OCI-LY3 (cell line): ENCODE measurements at regions not wholly inside any gene's neighbourhood (a gene's known extent, or its start where the extent isn't known, plus 50 kb on each side); places are given as distances from the start of the nearest gene placed in this dataset.
A peak's percentile ranks its signal among the peaks of the same experiment; 100 is the strongest.
"Not testable (repeated sequence)": the region's sequence is repeated elsewhere in the genome, so short reads cannot be mapped to it uniquely, and the experiment has no call there.

Experiments
- H2AFZ ChIP-seq: fragments of 200-600, 300-600 bp; shearing (Covaris generic); 2 replicates; pipeline ENCODE4 v1.6.0; 2014; ENCODE audit warnings: antibody characterized with exemption, low read depth, low read length
- H3K27ac ChIP-seq: fragments of 200-600, 300-600 bp; sonication (generic); 2 replicates; pipeline ENCODE4 v1.5.1; 2014; ENCODE audit warnings: mild to moderate bottlenecking, low read length, moderate library complexity, mixed read lengths
- H3K27me3 ChIP-seq: fragments of 200-600, 300-600 bp; sonication (generic); 2 replicates; pipeline ENCODE4 v1.6.1; 2014; ENCODE audit warnings: low read depth, low read length, mixed read lengths
- H3K36me3 ChIP-seq: fragments of 200-600, 300-600 bp; sonication (generic); replicated peaks from 2 replicates; pipeline ENCODE3; 2014; ENCODE audit warnings: low read depth, low read length, mixed read lengths
- H3K4me1 ChIP-seq: fragments of 300-600, 200-600 bp; sonication (generic); 2 replicates; pipeline ENCODE4 v1.6.1; 2014; ENCODE audit warnings: low read length, mixed read lengths
- H3K4me2 ChIP-seq: fragments of 200-600, 300-600 bp; sonication (generic); 2 replicates; pipeline ENCODE4 v1.6.1; 2014; ENCODE audit warnings: low read length, mixed read lengths
- H3K4me3 ChIP-seq: fragments of 300-600, 200-600 bp; sonication (generic); 2 replicates; pipeline ENCODE4 v1.5.1; 2014; ENCODE audit warnings: antibody characterized with exemption, mild to moderate bottlenecking, low read length, moderate library complexity
- H3K79me2 ChIP-seq: fragments of 300-600, 200-600 bp; shearing (Covaris generic); 2 replicates; pipeline ENCODE4 v1.6.1; 2014; ENCODE audit warnings: mild to moderate bottlenecking, low read length, mixed read lengths
- H3K9ac ChIP-seq: fragments of 300-600, 200-600 bp; shearing (Covaris generic); 2 replicates; pipeline ENCODE4 v1.6.0; 2014; ENCODE audit warnings: mild to moderate bottlenecking, low read length, moderate library complexity
- H3K9me3 ChIP-seq: fragments of 200-600, 300-600 bp; shearing (Covaris generic); 2 replicates; pipeline ENCODE4 v1.6.1; 2014; ENCODE audit warnings: low read length, mixed read lengths; ENCODE audit not compliant: insufficient read depth
- H4K20me1 ChIP-seq: fragments of 200-600, 300-600 bp; sonication (generic); 2 replicates; pipeline ENCODE4 v1.6.1; 2016; ENCODE audit warnings: low read length, mixed read lengths; ENCODE audit not compliant: insufficient read depth
- EZH2phosphoT487 ChIP-seq: fragments of 200-600 bp; shearing (Covaris generic); IDR thresholded peaks from 2 replicates; pipeline ENCODE4 v1.6.1; 2018; ENCODE audit warnings: antibody characterized with exemption, mixed run types, low read depth
- TF ChIP-seq, protein P1 (sequence below): fragments of 200-600, 300-600 bp; sonication (generic); IDR thresholded peaks from 2 replicates; pipeline ENCODE4 v1.5.1; 2014; ENCODE audit warnings: antibody characterized with exemption, low read length, low read depth

DNA sequence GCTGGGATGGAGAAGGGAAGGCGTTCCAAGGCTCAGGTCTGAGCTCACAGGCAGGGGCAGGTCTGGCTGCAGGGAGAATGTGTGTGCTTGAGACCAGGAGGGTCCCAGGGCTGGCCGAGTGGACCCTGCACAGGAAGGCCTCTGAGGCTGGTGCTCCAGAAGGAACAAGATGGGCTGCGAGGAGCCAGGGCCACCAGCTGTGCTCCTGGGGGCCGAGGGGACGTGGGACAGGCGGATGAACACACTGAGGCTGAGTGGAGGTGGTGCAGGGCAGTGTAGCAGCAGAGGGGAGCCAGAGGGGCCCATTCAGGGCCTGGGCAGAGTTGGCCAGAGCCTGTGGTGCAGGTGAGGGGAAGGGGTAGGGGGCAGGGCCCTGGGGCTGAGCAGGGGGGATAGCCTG is 249.7 kb downstream of the TMEM121 start:
- not testable (repeated sequence) for H3K9me3 ChIP-seq
- Histone ChIP-seq H3K79me2 (peaks cover 46% of the 10 kb centered on the region), H3K9ac (peak overlapping the region; percentile 98)

DNA sequence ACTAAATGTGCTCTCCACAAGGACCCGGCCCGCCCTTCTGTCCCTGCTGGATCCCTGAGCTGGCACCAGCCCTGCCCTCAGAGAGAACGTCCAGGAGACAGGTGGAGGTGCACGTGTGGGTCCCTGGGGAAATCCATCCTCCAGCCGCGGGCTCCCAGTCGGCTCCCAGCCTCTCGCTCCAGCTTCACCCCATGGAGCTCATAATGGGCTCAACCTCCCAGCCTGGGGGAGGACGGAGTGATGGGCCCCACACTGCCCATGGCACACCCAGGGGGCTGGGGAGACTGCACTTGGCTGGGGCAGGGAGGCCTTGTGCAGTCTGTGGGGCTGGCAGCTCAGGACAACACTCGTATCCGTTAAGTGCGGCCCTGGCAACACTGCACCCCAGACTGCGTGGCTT is 250.5 kb downstream of the TMEM121 start:
- Histone ChIP-seq H3K27ac (peak overlapping the region; percentile 89), H3K36me3 (no peaks in the 10 kb centered on the region), H3K9me3 (0 out of 2 replicates have a peak, but pooled peaks cover 9% of the 10 kb centered on the region), H3K4me3 (peak overlapping the region; percentile 92), H3K27me3 (no peaks in the 10 kb centered on the region), H3K4me2 (peak overlapping the region; percentile 74), H4K20me1 (no peaks in the 10 kb centered on the region), H3K4me1 (peaks cover 17% of the 10 kb centered on the region), H3K79me2 (peaks cover 38% of the 10 kb centered on the region), H2AFZ (no peak overlapping the region), H3K9ac (peak overlapping the region; percentile 98; the same call in 1 of the 2 replicates)
- no peak for TF ChIP-seq EZH2phosphoT487
- TF ChIP-seq, protein P1, sequence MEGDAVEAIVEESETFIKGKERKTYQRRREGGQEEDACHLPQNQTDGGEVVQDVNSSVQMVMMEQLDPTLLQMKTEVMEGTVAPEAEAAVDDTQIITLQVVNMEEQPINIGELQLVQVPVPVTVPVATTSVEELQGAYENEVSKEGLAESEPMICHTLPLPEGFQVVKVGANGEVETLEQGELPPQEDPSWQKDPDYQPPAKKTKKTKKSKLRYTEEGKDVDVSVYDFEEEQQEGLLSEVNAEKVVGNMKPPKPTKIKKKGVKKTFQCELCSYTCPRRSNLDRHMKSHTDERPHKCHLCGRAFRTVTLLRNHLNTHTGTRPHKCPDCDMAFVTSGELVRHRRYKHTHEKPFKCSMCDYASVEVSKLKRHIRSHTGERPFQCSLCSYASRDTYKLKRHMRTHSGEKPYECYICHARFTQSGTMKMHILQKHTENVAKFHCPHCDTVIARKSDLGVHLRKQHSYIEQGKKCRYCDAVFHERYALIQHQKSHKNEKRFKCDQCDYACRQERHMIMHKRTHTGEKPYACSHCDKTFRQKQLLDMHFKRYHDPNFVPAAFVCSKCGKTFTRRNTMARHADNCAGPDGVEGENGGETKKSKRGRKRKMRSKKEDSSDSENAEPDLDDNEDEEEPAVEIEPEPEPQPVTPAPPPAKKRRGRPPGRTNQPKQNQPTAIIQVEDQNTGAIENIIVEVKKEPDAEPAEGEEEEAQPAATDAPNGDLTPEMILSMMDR = no peak

More for the DNA sequence above, 249.7 kb downstream of the TMEM121 start:
- not testable (repeated sequence) for H3K36me3 ChIP-seq, H3K27me3 ChIP-seq, H4K20me1 ChIP-seq, H2AFZ ChIP-seq
- peaks cover 20% of the 10 kb centered on the region for H3K4me1 ChIP-seq
- H3K4me2 ChIP-seq = peak overlapping the region; percentile 74
- peak overlapping the region; percentile 92 for H3K4me3 ChIP-seq
- H3K27ac ChIP-seq = peak overlapping the region; percentile 89

DNA sequence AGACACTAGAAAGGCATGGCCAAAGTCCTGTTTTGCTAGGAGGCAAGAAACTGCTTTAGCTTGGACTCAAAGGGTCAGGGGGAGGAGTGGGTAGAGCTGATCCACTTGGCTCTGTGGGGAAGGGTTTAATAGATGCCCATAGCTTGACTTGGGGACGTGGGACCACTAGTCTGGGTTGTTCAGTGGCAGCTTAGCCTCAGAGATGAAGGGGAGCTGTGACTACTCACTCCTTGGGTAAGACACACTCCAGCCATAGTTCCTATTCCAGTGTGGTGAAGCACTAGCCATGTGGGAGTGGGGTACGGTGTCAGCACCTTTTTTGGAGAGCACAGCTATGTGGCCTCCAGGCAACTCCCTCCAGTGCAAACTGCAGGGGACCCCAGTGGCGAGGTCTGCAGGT is 257.3 kb downstream of the TMEM121 start:
- 0 out of 2 replicates have a peak, but pooled peaks cover 9% of the 10 kb centered on the region for H3K9me3 ChIP-seq
- no peak for TF ChIP-seq EZH2phosphoT487
- TF ChIP-seq, protein P1 = no peak

DNA sequence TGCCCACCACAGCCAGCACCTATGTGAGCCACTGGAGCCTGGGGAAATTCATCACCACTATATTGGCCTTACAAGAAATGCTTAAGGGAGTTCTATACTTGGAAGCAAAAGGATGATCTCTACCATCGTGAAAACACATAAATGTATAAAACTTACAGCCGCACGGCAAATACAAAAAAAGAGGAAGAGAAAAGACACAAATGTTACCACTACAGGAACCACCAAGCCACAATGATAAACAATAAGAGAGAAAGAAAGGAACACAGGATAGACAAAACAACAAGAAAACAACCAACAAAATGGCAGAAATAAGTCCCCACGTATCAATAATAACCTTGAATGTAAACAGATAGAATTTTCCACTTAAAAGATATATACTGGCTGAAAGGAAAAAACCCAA is 267.5 kb downstream of the TMEM121 start:
- Histone ChIP-seq H3K9me3 (no peaks in the 10 kb centered on the region), H3K79me2 (no peaks in the 10 kb centered on the region), H2AFZ (no peak overlapping the region), H3K9ac (no peak overlapping the region), H3K27ac (no peak overlapping the region), H3K4me3 (no peak overlapping the region), H4K20me1 (no peaks in the 10 kb centered on the region), H3K4me2 (peak overlapping the region; percentile 26; the same call in 1 of the 2 replicates), H3K27me3 (no peaks in the 10 kb centered on the region; the same call in 1 of the 2 replicates), H3K4me1 (peaks cover 6% of the 10 kb centered on the region), H3K36me3 (no peaks in the 10 kb centered on the region)
- TF ChIP-seq EZH2phosphoT487 = no peak
- TF ChIP-seq, protein P1 = no peak

More for the DNA sequence above, 257.3 kb downstream of the TMEM121 start:
- Histone ChIP-seq H2AFZ (no peak overlapping the region), H3K4me1 (no peaks in the 10 kb centered on the region), H3K9ac (no peak overlapping the region), H3K79me2 (no peaks in the 10 kb centered on the region), H4K20me1 (no peaks in the 10 kb centered on the region), H3K4me3 (no peak overlapping the region), H3K27me3 (no peaks in the 10 kb centered on the region), H3K36me3 (no peaks in the 10 kb centered on the region), H3K27ac (no peak overlapping the region), H3K4me2 (no peak overlapping the region)
